Transverse colon (tissue), 3 donors: ENCODE measurements at regions not wholly inside any gene's neighbourhood (a gene's known extent, or its start where the extent isn't known, plus 50 kb on each side); places are given as distances from the start of the nearest gene placed in this dataset.

ENCODE experiments used
- POLR2A ChIP-seq: fragments of 450-650 bp; IDR thresholded peaks from one replicate; pipeline ENCODE4 v1.6.1; 2016; ENCODE audit warnings: antibody characterized with exemption, mild to moderate bottlenecking, moderate library complexity
- TF ChIP-seq, protein P1 (sequence below), 5 experiments: fragments of 200-600 bp in 3 of 5; fragments of 450-650 bp in 2 of 5; sonication (generic) in 3 of 5; IDR thresholded peaks; 1 replicate in 2 of 5; 2 replicates in 3 of 5; pipeline ENCODE4 v1.5.1; 2016 to 2017; ENCODE audit warnings: antibody characterized with exemption in 5 of 5, inconsistent platforms in 3 of 5, mild to moderate bottlenecking in 2 of 5, moderate library complexity in 1 of 5

DNA sequence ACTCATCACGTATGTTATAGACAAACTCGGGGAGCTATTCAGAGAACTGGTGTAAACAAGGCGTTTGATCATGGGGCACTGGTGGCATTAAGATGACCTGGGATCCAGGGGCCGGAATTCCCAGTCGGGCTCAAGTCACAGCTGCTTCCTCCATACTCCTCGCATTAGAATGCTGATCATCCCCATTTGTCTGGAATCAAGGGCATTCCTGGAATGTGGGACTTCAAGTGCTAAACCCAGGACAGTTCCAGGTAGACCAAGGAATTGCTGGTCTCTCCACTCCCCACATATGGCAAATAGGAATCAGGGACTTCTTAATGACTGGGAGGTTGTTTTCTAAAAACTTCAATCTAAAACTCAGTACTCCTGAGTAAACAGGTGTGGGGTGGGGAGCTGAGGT is 355.7 kb upstream of the RAB6C start:
- TF ChIP-seq, protein P1, sequence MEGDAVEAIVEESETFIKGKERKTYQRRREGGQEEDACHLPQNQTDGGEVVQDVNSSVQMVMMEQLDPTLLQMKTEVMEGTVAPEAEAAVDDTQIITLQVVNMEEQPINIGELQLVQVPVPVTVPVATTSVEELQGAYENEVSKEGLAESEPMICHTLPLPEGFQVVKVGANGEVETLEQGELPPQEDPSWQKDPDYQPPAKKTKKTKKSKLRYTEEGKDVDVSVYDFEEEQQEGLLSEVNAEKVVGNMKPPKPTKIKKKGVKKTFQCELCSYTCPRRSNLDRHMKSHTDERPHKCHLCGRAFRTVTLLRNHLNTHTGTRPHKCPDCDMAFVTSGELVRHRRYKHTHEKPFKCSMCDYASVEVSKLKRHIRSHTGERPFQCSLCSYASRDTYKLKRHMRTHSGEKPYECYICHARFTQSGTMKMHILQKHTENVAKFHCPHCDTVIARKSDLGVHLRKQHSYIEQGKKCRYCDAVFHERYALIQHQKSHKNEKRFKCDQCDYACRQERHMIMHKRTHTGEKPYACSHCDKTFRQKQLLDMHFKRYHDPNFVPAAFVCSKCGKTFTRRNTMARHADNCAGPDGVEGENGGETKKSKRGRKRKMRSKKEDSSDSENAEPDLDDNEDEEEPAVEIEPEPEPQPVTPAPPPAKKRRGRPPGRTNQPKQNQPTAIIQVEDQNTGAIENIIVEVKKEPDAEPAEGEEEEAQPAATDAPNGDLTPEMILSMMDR (IDR thresholded peaks at IDR 0.05): no peak
- TF ChIP-seq POLR2A: no peak
